Common myeloid progenitor, CD34-positive (primary cell): ENCODE measurements at regions not wholly inside any gene's neighbourhood (a gene's known extent, or its start where the extent isn't known, plus 50 kb on each side); places are given as distances from the start of the nearest gene placed in this dataset.
"Not testable (repeated sequence)": the region's sequence is repeated elsewhere in the genome, so short reads cannot be mapped to it uniquely, and the experiment has no call there.

ENCODE experiments used
- CTCF ChIA-PET: fragments of 350-600 bp; sonication (Branson Sonifier 250); formaldehyde crosslinking; loops from one replicate; lab custom pipeline; 2021; ENCODE audit warnings: antibody characterized with exemption; lab: Charles Lee
- POLR2A ChIA-PET: fragments of 350-600 bp; sonication (Branson Sonifier 250); formaldehyde crosslinking; loops from one replicate; lab custom pipeline; 2021; ENCODE audit warnings: antibody characterized with exemption; lab: Charles Lee
- DNase-seq, 3 donors: peaks; one replicate each; pipeline versions ENCODE4 v3.0.0 to v3.0.0-alpha.2; 2013
- H3K27ac ChIP-seq, 2 experiments: 1 replicate in 1 of 2; 2 replicates in 1 of 2; pipeline ENCODE4 v1.7.0; 2013; ENCODE audit warnings: inconsistent platforms in 2 of 2, low read length in 2 of 2, mild to moderate bottlenecking in 2 of 2, low read depth in 1 of 2, moderate library complexity in 1 of 2; ENCODE audit not compliant: severe bottlenecking in 2 of 2, insufficient read depth in 1 of 2, poor library complexity in 1 of 2
- H3K27me3 ChIP-seq, 5 experiments: replicated peaks in 2 of 5; 1 replicate in 3 of 5; 2 replicates in 2 of 5; pipeline versions ENCODE4 v1.6.1 to v1.7.0; 2013; ENCODE audit warnings: low read length in 4 of 5, mild to moderate bottlenecking in 2 of 5, moderate library complexity in 2 of 5, inconsistent platforms in 1 of 5; ENCODE audit not compliant: insufficient read depth in 5 of 5, control insufficient read depth in 4 of 5
- H3K36me3 ChIP-seq, 4 experiments: 1 replicate in 2 of 4; 2 replicates in 2 of 4; pipeline versions ENCODE4 v1.6.1 to v1.7.0; 2013; ENCODE audit warnings: low read length in 3 of 4, control low read depth in 1 of 4, mild to moderate bottlenecking in 1 of 4; ENCODE audit not compliant: control insufficient read depth in 4 of 4, insufficient read depth in 4 of 4
- H3K4me1 ChIP-seq, 4 experiments: 1 replicate in 3 of 4; 2 replicates in 1 of 4; pipeline versions ENCODE4 v1.6.1 to v1.7.1; 2013; ENCODE audit warnings: low read length in 3 of 4, mild to moderate bottlenecking in 3 of 4, control low read depth in 1 of 4, inconsistent platforms in 1 of 4, moderate library complexity in 1 of 4; ENCODE audit not compliant: control insufficient read depth in 4 of 4, insufficient read depth in 4 of 4; ENCODE audit errors: control extremely low read depth in 1 of 4
- H3K4me3 ChIP-seq, 7 experiments: 1 replicate in 4 of 7; 2 replicates in 3 of 7; pipeline versions ENCODE4 v1.5.1 to v1.7.0; 2013; ENCODE audit warnings: mild to moderate bottlenecking in 7 of 7, low read length in 6 of 7, moderate library complexity in 6 of 7, inconsistent platforms in 2 of 7, low read depth in 2 of 7, control low read depth in 1 of 7; ENCODE audit not compliant: insufficient read depth in 4 of 7, control insufficient read depth in 1 of 7; ENCODE audit errors: extremely low read depth in 1 of 7
- H3K9me3 ChIP-seq, 5 experiments: 1 replicate in 4 of 5; 2 replicates in 1 of 5; pipeline versions ENCODE4 v1.6.1 to v1.7.1; 2013; ENCODE audit warnings: low read length in 4 of 5, mild to moderate bottlenecking in 2 of 5, inconsistent platforms in 1 of 5, low read depth in 1 of 5, moderate library complexity in 1 of 5; ENCODE audit not compliant: control insufficient read depth in 4 of 5, insufficient read depth in 2 of 5; ENCODE audit errors: control extremely low read depth in 1 of 5
- WGBS: methylation state at CpG from one replicate; pipeline ENCODE4 v1.1.5; 2013; ENCODE audit not compliant: insufficient coverage; 5-methylcytosine and 5-hydroxymethylcytosine counted together

GRCh38 chr2:78757191-78757590 lies 268.3 kb upstream of the REG3G start:
- H3K27ac ChIP-seq = no peak overlapping the region
- no peak overlapping the region for H3K4me3 ChIP-seq
- no peaks in the 10 kb centered on the region for H3K27me3 ChIP-seq
- no peaks in the 10 kb centered on the region for H3K4me1 ChIP-seq
- peaks cover 0 to 10% (median 6%) of the 10 kb centered on the region in 5 experiments for H3K9me3 ChIP-seq
- POLR2A ChIA-PET = no interaction called here
- 21% methylated on average over 1 of the region's 1 CpG for WGBS
- CTCF ChIA-PET = no interaction called here
- DNase-seq = no peak
- no peaks in the 10 kb centered on the region for H3K36me3 ChIP-seq

DNA sequence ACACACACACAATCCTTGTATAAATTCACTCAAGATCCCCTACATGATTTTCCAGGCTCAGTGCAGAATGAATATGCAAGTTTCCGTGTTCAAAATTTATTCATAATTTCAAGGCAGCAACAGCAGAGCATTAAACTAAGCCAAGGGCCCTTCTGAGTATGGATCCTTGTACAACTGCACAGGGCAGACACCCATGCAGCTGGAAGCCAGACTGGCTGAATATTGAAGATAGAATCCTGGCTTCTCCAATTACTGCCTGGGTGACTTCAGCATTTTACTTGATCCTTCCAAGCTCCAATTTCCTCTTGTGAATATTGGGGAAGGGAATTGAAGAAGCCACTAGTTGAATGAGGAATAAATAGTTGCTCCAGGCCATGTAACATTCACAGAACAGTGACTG lies 267.9 kb upstream of the REG3G start:
- no peaks in the 10 kb centered on the region for H3K36me3 ChIP-seq
- no peak overlapping the region for H3K27ac ChIP-seq
- 100% methylated on average over 1 of the region's 1 CpG for WGBS
- no peaks in the 10 kb centered on the region for H3K4me1 ChIP-seq
- peaks cover 0 to 11% (median 7%) of the 10 kb centered on the region in 5 experiments for H3K9me3 ChIP-seq
- POLR2A ChIA-PET = no interaction called here
- no peak overlapping the region for H3K4me3 ChIP-seq
- no peaks in the 10 kb centered on the region for H3K27me3 ChIP-seq
- CTCF ChIA-PET = no interaction called here
- no peak for DNase-seq

DNA sequence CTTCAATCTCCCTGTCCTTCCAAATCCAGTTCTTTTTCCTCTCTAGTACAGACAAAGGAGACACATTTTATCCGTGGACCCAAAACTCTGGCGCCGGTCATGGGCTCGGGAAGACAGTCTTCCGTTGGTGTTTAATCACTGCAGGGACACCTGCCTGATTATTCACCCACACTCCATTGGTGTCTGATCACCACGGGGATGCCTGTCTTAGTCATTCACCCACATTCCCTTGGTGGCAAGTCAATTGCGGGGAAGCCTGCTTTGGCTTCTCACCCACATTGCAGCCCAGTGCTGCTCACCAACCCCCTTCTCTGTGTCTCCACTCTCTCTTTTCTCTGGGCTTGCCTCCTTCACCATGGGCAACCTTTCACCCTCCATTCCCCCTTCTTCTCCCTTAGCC lies 266.7 kb upstream of the REG3G start:
- H3K27ac ChIP-seq, DNase-seq, H3K4me3 ChIP-seq, H3K4me1 ChIP-seq, H3K27me3 ChIP-seq, H3K36me3 ChIP-seq, POLR2A ChIA-PET, CTCF ChIA-PET: not testable (repeated sequence)
- WGBS = 98% methylated on average over 7 of the region's 7 CpGs
- peaks cover 0 to 13% (median 7%) of the 10 kb centered on the region in 5 experiments for H3K9me3 ChIP-seq

- no peaks in the 10 kb centered on the region for H3K4me1 ChIP-seq
- ChIA-PET POLR2A (no interaction called here), CTCF (no interaction called here)
- no peak overlapping the region for H3K27ac ChIP-seq
- H3K27me3 ChIP-seq = no peaks in the 10 kb centered on the region
- H3K4me3 ChIP-seq = no peak overlapping the region
- H3K36me3 ChIP-seq = no peaks in the 10 kb centered on the region
- DNase-seq = no peak
- 17% methylated on average over 1 of the region's 4 CpGs for WGBS
- peaks cover 0 to 8% (median 0%) of the 10 kb centered on the region in 5 experiments for H3K9me3 ChIP-seq
These were observed 259.0 kb upstream of the REG3G start for GRCh38 chr2:78766459-78766858.

GRCh38 chr2:78768016-78768415 lies 257.5 kb upstream of the REG3G start:
- no peak overlapping the region for H3K4me3 ChIP-seq
- no peaks in the 10 kb centered on the region for H3K27me3 ChIP-seq
- peaks cover 0 to 2% (median 0%) of the 10 kb centered on the region in 5 experiments for H3K9me3 ChIP-seq
- H3K4me1 ChIP-seq = no peaks in the 10 kb centered on the region
- no CpG with 5 or more reads among the region's 1 CpG for whole genome bisulfite sequencing
- ChIA-PET CTCF (no interaction called here), POLR2A (no interaction called here)
- DNase-seq = no peak
- H3K27ac ChIP-seq = no peak overlapping the region
- H3K36me3 ChIP-seq = no peaks in the 10 kb centered on the region

GRCh38 chr2:78775291-78775690 lies 250.2 kb upstream of the REG3G start:
- WGBS = 100% methylated on average over 2 of the region's 4 CpGs
- H3K9me3 ChIP-seq = no peaks in the 10 kb centered on the region
- H3K4me3 ChIP-seq = no peak overlapping the region
- no peaks in the 10 kb centered on the region for H3K36me3 ChIP-seq
- POLR2A ChIA-PET = no interaction called here
- DNase-seq = no peak
- no peak overlapping the region for H3K27ac ChIP-seq
- no peaks in the 10 kb centered on the region for H3K27me3 ChIP-seq
- CTCF ChIA-PET = no interaction called here
- H3K4me1 ChIP-seq = no peaks in the 10 kb centered on the region

- Histone ChIP-seq H3K36me3 (no peaks in the 10 kb centered on the region), H3K4me3 (no peak overlapping the region), H3K27ac (no peak overlapping the region), H3K9me3 (no peaks in the 10 kb centered on the region), H3K4me1 (no peaks in the 10 kb centered on the region), H3K27me3 (no peaks in the 10 kb centered on the region)
- ChIA-PET CTCF (no interaction called here), POLR2A (no interaction called here)
- DNase-seq = no peak
- 96% methylated on average over 67 of the region's 69 CpGs for WGBS
These were observed 246.6 kb upstream of the REG3G start for GRCh38 chr2:78778756-78779510.
